Activated naive CD8-positive, alpha-beta T cell treated with anti-CD3 and anti-CD28 coated beads, Interleukin-2, amount 50 U/mL, for 24 hours (primary cell): ENCODE measurements at regions not wholly inside any gene's neighbourhood (a gene's known extent, or its start where the extent isn't known, plus 50 kb on each side); places are given as distances from the start of the nearest gene placed in this dataset.

Experiments
- ATAC-seq: fragments of 150-1000 bp; cut with Tn5 transposase; one replicate; pipeline ENCODE4 v1.10.0; 2021
- DNase-seq: peaks from one replicate; pipeline ENCODE4 v3.0.0; 2021
- H3K27ac Mint-ChIP-seq: one replicate; pipeline ENCODE4 v1.8.0; 2021; ENCODE audit warnings: mild to moderate bottlenecking, mixed read lengths
- H3K27me3 Mint-ChIP-seq: one replicate; pipeline ENCODE4 v1.8.0; 2021; ENCODE audit warnings: mixed read lengths
- H3K36me3 Mint-ChIP-seq: one replicate; pipeline ENCODE4 v1.8.0; 2021; ENCODE audit warnings: low read depth, mixed read lengths
- H3K4me1 Mint-ChIP-seq: one replicate; pipeline ENCODE4 v1.8.0; 2021; ENCODE audit warnings: mixed read lengths
- H3K4me3 Mint-ChIP-seq: one replicate; pipeline ENCODE4 v1.8.0; 2021; ENCODE audit warnings: mild to moderate bottlenecking, moderate library complexity, mixed read lengths
- H3K9me3 Mint-ChIP-seq: one replicate; pipeline ENCODE4 v1.8.0; 2021; ENCODE audit warnings: mixed read lengths

- no peak for DNase-seq
- ATAC-seq = no peak
- H3K9me3 Mint-ChIP-seq = peaks cover 15% of the 10 kb centered on the region
- no peaks in the 10 kb centered on the region for H3K27me3 Mint-ChIP-seq
- H3K36me3 Mint-ChIP-seq = no peaks in the 10 kb centered on the region
- no peak overlapping the region for H3K4me3 Mint-ChIP-seq
- no peaks in the 10 kb centered on the region for H3K4me1 Mint-ChIP-seq
- peak overlapping the region; percentile 61 for H3K27ac Mint-ChIP-seq
Observed at GRCh38 chr1:173100476-173101107, 49.9 kb upstream of the TNFSF18 start.
